ENCODE measurements at regions not wholly inside any gene's neighbourhood (a gene's known extent, or its start where the extent isn't known, plus 50 kb on each side); places are given as distances from the start of the nearest gene placed in this dataset.

- ChIA-PET POLR2A (no interaction called here), CTCF (no interaction called here)
- Histone ChIP-seq H3K9me3 (ENCODE audit: control insufficient read depth, insufficient read depth, low read depth, low read length) (no peaks in the 10 kb centered on the region), H3K27ac (ENCODE audit: extremely low read depth, low read depth, low read length) (no peak overlapping the region), H3K4me1 (ENCODE audit: control insufficient read depth, insufficient read depth, low read length) (no peaks in the 10 kb centered on the region), H3K36me3 (ENCODE audit: control insufficient read depth in 2 of 2, insufficient read depth in 1 of 2, low read length in 2 of 2) (no peaks in the 10 kb centered on the region), H3K4me3 (ENCODE audit: low read depth, low read length) (no peak overlapping the region)
- TF ChIP-seq ZNF701 (tag by site-specific recombination; IDR thresholded peaks at IDR 0.05) (no peak), REPIN1 (tag by site-specific recombination; IDR thresholded peaks at IDR 0.05; ENCODE audit: low read depth) (no peak), ZBTB6 (tag by site-specific recombination; IDR thresholded peaks at IDR 0.05) (no peak), ZNF837 (tag by site-specific recombination; IDR thresholded peaks at IDR 0.05) (no peak), SCRT2 (tag by site-specific recombination; IDR thresholded peaks at IDR 0.05) (no peak), SETDB1 (IDR thresholded peaks at IDR 0.05; ENCODE audit: insufficient read length, low read length) (no peak), ZNF416 (tag by site-specific recombination; IDR thresholded peaks at IDR 0.05) (no peak), ZBTB7A (tag by site-specific recombination; IDR thresholded peaks at IDR 0.05; ENCODE audit: low read depth) (no peak), ZNF449 (tag by site-specific recombination; IDR thresholded peaks at IDR 0.05) (no peak), ZIC2 (tag by site-specific recombination; IDR thresholded peaks at IDR 0.05) (no peak), SCRT1 (tag by site-specific recombination; IDR thresholded peaks at IDR 0.05; ENCODE audit: borderline replicate concordance) (no peak), ZNF654 (tag by site-specific recombination; IDR thresholded peaks at IDR 0.05; ENCODE audit: low read depth) (no peak), ZNF138 (tag by site-specific recombination; IDR thresholded peaks at IDR 0.05; ENCODE audit: borderline replicate concordance) (no peak), ZNF530 (tag by site-specific recombination; IDR thresholded peaks at IDR 0.05; ENCODE audit: low read depth) (no peak), ZBTB26 (tag by site-specific recombination; optimal IDR thresholded peaks at IDR 0.05) (no peak), SP3 (tag by site-specific recombination; IDR thresholded peaks at IDR 0.05) (no peak)
- TF ChIP-seq, protein P1, sequence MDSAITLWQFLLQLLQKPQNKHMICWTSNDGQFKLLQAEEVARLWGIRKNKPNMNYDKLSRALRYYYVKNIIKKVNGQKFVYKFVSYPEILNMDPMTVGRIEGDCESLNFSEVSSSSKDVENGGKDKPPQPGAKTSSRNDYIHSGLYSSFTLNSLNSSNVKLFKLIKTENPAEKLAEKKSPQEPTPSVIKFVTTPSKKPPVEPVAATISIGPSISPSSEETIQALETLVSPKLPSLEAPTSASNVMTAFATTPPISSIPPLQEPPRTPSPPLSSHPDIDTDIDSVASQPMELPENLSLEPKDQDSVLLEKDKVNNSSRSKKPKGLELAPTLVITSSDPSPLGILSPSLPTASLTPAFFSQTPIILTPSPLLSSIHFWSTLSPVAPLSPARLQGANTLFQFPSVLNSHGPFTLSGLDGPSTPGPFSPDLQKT (IDR thresholded peaks at IDR 0.05; ENCODE audit: borderline replicate concordance, low read depth, low read length): no peak
These were observed 58.3 kb downstream of the MID1IP1 start for GRCh38 chrX:38859602-38860001.

DNA sequence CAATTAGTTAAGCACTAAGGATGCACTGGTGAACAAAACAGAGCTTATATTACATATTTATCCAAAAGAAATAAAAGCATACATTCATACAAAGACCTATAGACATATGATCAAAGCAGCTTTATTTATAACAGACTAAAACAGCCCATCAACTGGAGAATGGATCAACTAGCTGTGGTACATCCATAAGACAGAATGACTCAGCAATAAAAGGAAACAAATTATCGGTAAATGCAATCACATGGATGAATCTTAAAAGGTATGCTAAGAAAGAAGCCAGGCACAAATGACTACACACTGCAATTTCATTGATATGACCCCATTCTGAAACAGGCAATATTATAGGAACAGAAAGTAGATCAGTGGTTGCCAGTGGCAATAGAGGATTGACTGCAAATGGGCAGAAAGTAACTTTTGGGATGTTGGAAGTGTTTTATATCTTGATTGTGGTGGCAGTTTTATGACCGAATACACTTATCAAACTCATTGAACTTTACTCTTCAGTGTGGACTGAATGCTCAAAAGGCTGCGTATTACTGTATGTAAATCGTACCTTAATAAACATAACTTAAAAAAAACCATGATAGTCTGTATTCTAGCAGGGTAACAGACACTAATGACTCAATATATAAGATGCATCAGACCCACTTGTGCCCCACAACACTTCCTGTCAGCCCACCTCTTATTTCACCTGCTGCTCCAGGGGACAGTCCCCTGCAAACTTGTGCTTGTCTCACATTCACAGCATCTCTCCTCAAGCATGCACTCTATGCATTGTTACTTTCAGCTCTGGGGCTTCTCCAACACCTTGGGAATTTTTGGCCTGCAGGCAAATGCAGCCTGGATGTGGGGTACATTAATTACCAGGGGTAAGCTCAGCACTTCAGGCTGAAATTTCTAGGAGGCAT is 59.1 kb downstream of the MID1IP1 start:
- Histone ChIP-seq H3K4me3 (ENCODE audit: low read depth, low read length) (no peak overlapping the region), H3K27ac (ENCODE audit: extremely low read depth, low read depth, low read length) (no peak overlapping the region), H3K9me3 (ENCODE audit: control insufficient read depth, insufficient read depth, low read depth, low read length) (no peaks in the 10 kb centered on the region), H3K4me1 (ENCODE audit: control insufficient read depth, insufficient read depth, low read length) (no peaks in the 10 kb centered on the region), H3K36me3 (ENCODE audit: control insufficient read depth in 2 of 2, insufficient read depth in 1 of 2, low read length in 2 of 2) (no peaks in the 10 kb centered on the region)
- POLR2A ChIA-PET: no interaction called here
- CTCF ChIA-PET: no interaction called here
- TF ChIP-seq ZNF585B (tag by site-specific recombination; IDR thresholded peaks at IDR 0.05) (no peak), ZNF596 (tag by site-specific recombination; IDR thresholded peaks at IDR 0.05) (no peak), HOXC10 (CRISPR knock-in tag; IDR thresholded peaks at IDR 0.05) (no peak), ZNF561 (tag by site-specific recombination; IDR thresholded peaks at IDR 0.05; ENCODE audit: borderline replicate concordance) (no peak), ZNF26 (tag by site-specific recombination; IDR thresholded peaks at IDR 0.05) (no peak), ZNF544 (tag by site-specific recombination; IDR thresholded peaks at IDR 0.05) (no peak), ZBTB8A (tag by site-specific recombination; IDR thresholded peaks at IDR 0.05) (no peak), KLF7 (tag by site-specific recombination; IDR thresholded peaks at IDR 0.05; ENCODE audit: borderline replicate concordance) (no peak), PRDM6 (tag by site-specific recombination; IDR thresholded peaks at IDR 0.05) (no peak), ZNF660 (tag by site-specific recombination; IDR thresholded peaks at IDR 0.05) (no peak), ZNF16 (tag by site-specific recombination; IDR thresholded peaks at IDR 0.05; ENCODE audit: low read depth) (no peak)

Data from HEK293 (cell line).